ENCODE measurements at regions not wholly inside any gene's neighbourhood (a gene's known extent, or its start where the extent isn't known, plus 50 kb on each side); places are given as distances from the start of the nearest gene placed in this dataset.

- POLR2A ChIA-PET, result no interaction called here
- no TSS peak for BruUV-seq (replicated peaks)
- CTCF ChIA-PET (ENCODE audit: low intra/inter-chr PET ratio, low total read pairs), result no interaction called here
Measured at GRCh38 chr11:38835966-38836365, 2237.9 kb upstream of the RAG2 start.

GRCh38 chr11:38824573-38824972 is 2226.5 kb upstream of the RAG2 start:
- no peak overlapping the region for H3K4me3 ChIP-seq (replicated peaks in 1 of 3; ENCODE audit: insufficient read depth in 1 of 3, low read depth in 2 of 3, low read length in 3 of 3)
- H3K27ac ChIP-seq (ENCODE audit: extremely low read length, insufficient read depth, low read length), result no peak overlapping the region
- H3K9ac ChIP-seq (ENCODE audit: insufficient read depth, low read depth, low read length), result no peak overlapping the region
- no peaks in the 10 kb centered on the region for H3K36me3 ChIP-seq (replicated peaks in 1 of 2; ENCODE audit: control insufficient read depth in 1 of 2, insufficient read depth in 2 of 2, low read length in 2 of 2)
- ATAC-seq, result no peak
- FAIRE-seq, result no peak
- no peaks in the 10 kb centered on the region for H3K27me3 ChIP-seq (ENCODE audit: control insufficient read depth in 1 of 2, insufficient read depth in 2 of 2, low read length in 2 of 2)
- ChIA-PET CTCF (ENCODE audit: low intra/inter-chr PET ratio, low total read pairs) (no interaction called here), POLR2A (interaction anchor here (0.7 kb wide), 1 partner anchor 15 kb away, joined by 3 read pairs; no protein-coding TSS in a partner anchor)
- H3K4me1 ChIP-seq (ENCODE audit: insufficient read depth, low read length), result no peaks in the 10 kb centered on the region
- DNase-seq (ENCODE audit: low spot score), result peak; percentile 8
- BruUV-seq (replicated peaks), result no TSS peak
- H3K79me2 ChIP-seq (ENCODE audit: insufficient read depth, low read length), result no peaks in the 10 kb centered on the region
- intact Hi-C loops (cut with micrococcal nuclease; ENCODE audit: unreplicated experiment) (no loop called here), in situ Hi-C loops (cut with HindIII; ENCODE audit: extremely low pct_ligation_motif_present, low pct_unique_long_range_greater_than_20kb) (no loop called here)
- WGBS (ENCODE audit: low lambda C conversion rate), result 5% methylated on average over 3 of the region's 3 CpGs
- no peak overlapping the region for H3K4me2 ChIP-seq (ENCODE audit: low read depth, low read length)
- H4K20me1 ChIP-seq (ENCODE audit: insufficient read depth, low read length), result no peaks in the 10 kb centered on the region
- H2AFZ ChIP-seq (ENCODE audit: low read length), result no peak overlapping the region
- peaks cover 56% of the 10 kb centered on the region for H3K9me3 ChIP-seq (ENCODE audit: low read length)
- no peak for TF ChIP-seq ZNF33A (CRISPR knock-in tag; IDR thresholded peaks at IDR 0.05; ENCODE audit: borderline replicate concordance)
- TF ChIP-seq ZNF740 (CRISPR knock-in tag; IDR thresholded peaks at IDR 0.05), result no peak
- TF ChIP-seq SIX1 (CRISPR knock-in tag; IDR thresholded peaks at IDR 0.05; ENCODE audit: borderline replicate concordance), result no peak
- no peak for TF ChIP-seq ETS1 (CRISPR knock-in tag; IDR thresholded peaks at IDR 0.05)
- TF ChIP-seq PATZ1 (CRISPR knock-in tag; IDR thresholded peaks at IDR 0.05), result no peak
- TF ChIP-seq ZKSCAN1 (IDR thresholded peaks at IDR 0.05; ENCODE audit: low read length), result no peak
- no peak for TF ChIP-seq ZZZ3 (CRISPR knock-in tag; IDR thresholded peaks at IDR 0.05; ENCODE audit: borderline replicate concordance)
- TF ChIP-seq ZNF292 (CRISPR knock-in tag; IDR thresholded peaks at IDR 0.05; ENCODE audit: borderline replicate concordance, low read depth), result no peak
- no peak for TF ChIP-seq TFAP4 (IDR thresholded peaks at IDR 0.05; ENCODE audit: borderline replicate concordance, low read depth)
- no peak for TF ChIP-seq CENPX (CRISPR knock-in tag; IDR thresholded peaks at IDR 0.05)
- no peak for TF ChIP-seq ZBTB37 (CRISPR knock-in tag; IDR thresholded peaks at IDR 0.05)
- no peak for TF ChIP-seq IRF2 (CRISPR knock-in tag; IDR thresholded peaks at IDR 0.05)
- no peak for TF ChIP-seq SALL1 (CRISPR knock-in tag; IDR thresholded peaks at IDR 0.05)
- no peak for TF ChIP-seq ZSCAN25 (CRISPR knock-in tag; IDR thresholded peaks at IDR 0.05)

More at GRCh38 chr11:38835966-38836365, 2237.9 kb upstream of the RAG2 start:
- H3K4me3 ChIP-seq (replicated peaks in 1 of 3; ENCODE audit: insufficient read depth in 1 of 3, low read depth in 2 of 3, low read length in 3 of 3), result no peak overlapping the region
- H3K36me3 ChIP-seq (replicated peaks in 1 of 2; ENCODE audit: control insufficient read depth in 1 of 2, insufficient read depth in 2 of 2, low read length in 2 of 2), result no peaks in the 10 kb centered on the region
- H3K4me2 ChIP-seq (ENCODE audit: low read depth, low read length), result no peak overlapping the region
- H2AFZ ChIP-seq (ENCODE audit: low read length), result no peak overlapping the region
- WGBS (ENCODE audit: low lambda C conversion rate), result 0% methylated on average over 4 of the region's 4 CpGs
- in situ Hi-C loops (cut with HindIII; ENCODE audit: extremely low pct_ligation_motif_present, low pct_unique_long_range_greater_than_20kb) (no loop called here), intact Hi-C loops (cut with micrococcal nuclease; ENCODE audit: unreplicated experiment) (no loop called here)
- no peak overlapping the region for H3K27ac ChIP-seq (ENCODE audit: extremely low read length, insufficient read depth, low read length)
- no peak for DNase-seq (ENCODE audit: low spot score)
- ATAC-seq, result no peak
- H3K9ac ChIP-seq (ENCODE audit: insufficient read depth, low read depth, low read length), result no peak overlapping the region
- no peak for FAIRE-seq
- H3K4me1 ChIP-seq (ENCODE audit: insufficient read depth, low read length), result no peaks in the 10 kb centered on the region
- no peaks in the 10 kb centered on the region for H4K20me1 ChIP-seq (ENCODE audit: insufficient read depth, low read length)
- TF ChIP-seq EED (CRISPR knock-in tag; IDR thresholded peaks at IDR 0.05), result no peak
- H3K9me3 ChIP-seq (ENCODE audit: low read length), result peaks cover 50% of the 10 kb centered on the region
- H3K27me3 ChIP-seq (ENCODE audit: control insufficient read depth in 1 of 2, insufficient read depth in 2 of 2, low read length in 2 of 2), result no peaks in the 10 kb centered on the region
- H3K79me2 ChIP-seq (ENCODE audit: insufficient read depth, low read length), result no peaks in the 10 kb centered on the region

Data from HepG2 (cell line).